ENCODE measurements at regions not wholly inside any gene's neighbourhood (a gene's known extent, or its start where the extent isn't known, plus 50 kb on each side); places are given as distances from the start of the nearest gene placed in this dataset.
"Not testable (repeated sequence)": the region's sequence is repeated elsewhere in the genome, so short reads cannot be mapped to it uniquely, and the experiment has no call there.

DNA sequence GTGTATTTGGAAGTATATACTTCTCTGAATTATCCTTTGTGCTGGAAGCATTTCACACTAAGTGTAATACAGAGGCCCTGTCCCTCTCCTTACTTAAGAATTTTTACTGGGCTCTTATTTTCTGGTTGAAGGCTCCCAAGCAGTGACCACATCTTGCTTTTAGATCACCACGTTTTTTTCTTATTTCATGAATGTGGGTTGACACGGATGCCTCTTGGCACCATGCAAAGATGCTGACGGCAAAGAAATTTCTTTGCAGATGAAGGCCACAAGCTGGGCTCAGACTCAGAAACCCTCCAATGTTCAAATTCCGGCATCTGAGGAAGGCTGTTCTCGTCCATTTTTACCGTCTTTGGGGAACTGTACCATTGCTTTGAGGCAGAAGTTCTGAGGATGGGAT is 168.5 kb downstream of the HMHB1 start:
- no peak overlapping the region for H3K4me3 ChIP-seq (ENCODE audit: low read depth, low read length)
- TF ChIP-seq, protein P1, sequence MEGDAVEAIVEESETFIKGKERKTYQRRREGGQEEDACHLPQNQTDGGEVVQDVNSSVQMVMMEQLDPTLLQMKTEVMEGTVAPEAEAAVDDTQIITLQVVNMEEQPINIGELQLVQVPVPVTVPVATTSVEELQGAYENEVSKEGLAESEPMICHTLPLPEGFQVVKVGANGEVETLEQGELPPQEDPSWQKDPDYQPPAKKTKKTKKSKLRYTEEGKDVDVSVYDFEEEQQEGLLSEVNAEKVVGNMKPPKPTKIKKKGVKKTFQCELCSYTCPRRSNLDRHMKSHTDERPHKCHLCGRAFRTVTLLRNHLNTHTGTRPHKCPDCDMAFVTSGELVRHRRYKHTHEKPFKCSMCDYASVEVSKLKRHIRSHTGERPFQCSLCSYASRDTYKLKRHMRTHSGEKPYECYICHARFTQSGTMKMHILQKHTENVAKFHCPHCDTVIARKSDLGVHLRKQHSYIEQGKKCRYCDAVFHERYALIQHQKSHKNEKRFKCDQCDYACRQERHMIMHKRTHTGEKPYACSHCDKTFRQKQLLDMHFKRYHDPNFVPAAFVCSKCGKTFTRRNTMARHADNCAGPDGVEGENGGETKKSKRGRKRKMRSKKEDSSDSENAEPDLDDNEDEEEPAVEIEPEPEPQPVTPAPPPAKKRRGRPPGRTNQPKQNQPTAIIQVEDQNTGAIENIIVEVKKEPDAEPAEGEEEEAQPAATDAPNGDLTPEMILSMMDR (IDR thresholded peaks at IDR 0.05; ENCODE audit: low read depth, low read length), result no peak

DNA sequence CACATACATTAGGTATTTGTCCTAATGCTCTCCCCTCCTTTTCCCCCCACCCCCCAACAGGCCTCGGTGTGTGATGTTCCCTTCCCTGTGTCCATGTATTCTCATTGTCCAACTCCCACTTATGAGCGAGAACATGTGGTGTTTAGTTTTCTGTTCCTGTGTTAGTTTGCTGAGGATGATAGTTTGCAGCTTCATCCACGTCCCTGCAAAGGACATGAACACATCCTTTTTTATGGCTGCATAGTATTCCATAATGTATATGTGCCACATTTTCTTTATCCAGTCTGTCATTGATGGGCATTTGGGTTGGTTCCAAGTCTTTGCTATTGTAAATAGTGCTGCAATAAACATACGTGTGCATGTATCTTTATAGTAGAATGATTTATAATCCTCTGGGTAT is 171.0 kb downstream of the HMHB1 start:
- not testable (repeated sequence) for H3K4me3 ChIP-seq (ENCODE audit: low read depth, low read length)

DNA sequence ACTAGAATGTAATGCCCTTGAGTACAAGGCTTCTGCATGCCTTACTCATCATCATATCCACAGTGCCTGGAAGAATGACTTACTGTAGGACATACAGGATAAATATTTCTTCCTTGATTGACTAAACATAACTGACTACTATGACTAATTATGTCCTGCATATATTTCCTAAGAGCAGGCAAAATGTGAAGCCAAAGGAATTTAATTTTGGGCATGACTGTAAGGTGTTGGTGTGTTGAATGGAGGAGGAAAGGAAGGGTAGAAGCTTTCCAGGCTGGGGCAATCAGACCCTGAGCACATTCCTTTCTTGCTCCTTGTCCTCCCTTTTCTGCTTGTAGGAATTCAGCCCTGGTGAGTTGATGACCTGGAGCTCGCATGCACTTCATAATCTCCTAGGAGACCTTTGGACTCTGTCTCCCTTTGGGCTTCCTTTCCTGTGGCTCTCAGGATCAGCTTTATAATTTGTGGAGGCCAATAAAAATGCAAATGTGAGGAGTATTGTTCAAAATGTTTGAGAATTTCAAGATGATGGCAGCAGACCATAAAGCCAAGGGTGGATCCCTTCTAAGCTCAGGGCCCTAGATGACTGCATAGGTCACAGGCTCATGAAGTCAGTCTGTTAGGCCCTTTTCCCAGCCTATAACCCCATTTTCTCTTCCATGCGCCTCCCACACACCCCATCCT is 174.0 kb downstream of the HMHB1 start:
- no peak overlapping the region for H3K4me3 ChIP-seq (ENCODE audit: low read depth, low read length)
- TF ChIP-seq, protein P1 (IDR thresholded peaks at IDR 0.05; ENCODE audit: low read depth, low read length), result no peak

DNA sequence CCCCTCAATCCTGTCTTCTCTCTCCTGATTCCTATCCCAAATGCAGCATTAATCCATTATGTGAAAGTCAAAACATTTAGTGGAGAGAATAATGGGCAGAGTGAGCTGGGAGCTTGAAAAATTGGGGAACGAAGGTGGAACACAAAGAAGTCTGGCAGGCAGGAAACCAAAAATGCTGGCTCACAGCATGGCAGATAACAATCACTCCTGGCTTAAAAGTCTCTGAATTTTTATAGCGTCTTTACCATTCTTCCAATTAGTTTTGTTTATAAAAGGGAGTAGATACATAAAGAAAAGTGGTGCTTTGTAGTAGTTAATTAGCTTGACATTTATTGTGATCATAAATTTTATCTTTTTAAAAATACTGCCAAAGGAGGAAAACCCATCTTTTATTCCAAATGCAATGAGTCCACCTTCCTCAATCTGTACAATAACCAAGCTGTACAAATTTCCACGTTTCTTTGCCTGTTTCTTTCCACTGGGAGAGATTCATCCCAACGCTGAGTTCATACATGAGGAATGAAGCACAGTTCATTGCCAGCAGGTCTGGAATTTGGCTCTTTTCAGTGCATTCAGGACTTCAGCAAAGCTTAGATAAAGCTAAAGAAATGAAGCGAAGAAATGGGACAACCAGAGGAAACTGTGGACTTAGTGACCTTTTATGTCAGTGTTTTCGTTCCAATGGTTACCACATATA is 174.7 kb downstream of the HMHB1 start:
- TF ChIP-seq, protein P1 (IDR thresholded peaks at IDR 0.05; ENCODE audit: low read depth, low read length), result no peak
- H3K4me3 ChIP-seq (ENCODE audit: low read depth, low read length), result no peak overlapping the region

DNA sequence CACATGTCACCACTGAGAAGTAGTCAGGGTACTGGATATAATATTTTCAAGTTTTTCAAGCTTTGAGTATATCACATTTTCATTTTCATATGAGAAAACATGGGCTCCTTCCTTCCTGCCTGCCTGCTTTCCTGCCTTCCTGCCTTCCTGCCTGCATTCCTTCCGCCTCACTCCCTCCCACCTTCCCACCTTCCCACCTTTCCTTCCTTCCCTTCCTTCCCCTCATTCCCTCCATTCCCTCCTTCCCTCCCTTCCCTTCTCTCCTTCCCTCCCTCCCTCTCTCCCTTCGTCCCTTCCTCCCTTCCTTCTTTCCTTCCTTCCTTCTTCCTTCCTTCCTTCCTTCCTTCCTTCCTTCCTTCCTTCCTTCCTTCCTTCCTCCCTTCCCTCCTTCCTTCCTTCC is 175.3 kb downstream of the HMHB1 start:
- TF ChIP-seq, protein P1 (IDR thresholded peaks at IDR 0.05; ENCODE audit: low read depth, low read length), result no peak

DNA sequence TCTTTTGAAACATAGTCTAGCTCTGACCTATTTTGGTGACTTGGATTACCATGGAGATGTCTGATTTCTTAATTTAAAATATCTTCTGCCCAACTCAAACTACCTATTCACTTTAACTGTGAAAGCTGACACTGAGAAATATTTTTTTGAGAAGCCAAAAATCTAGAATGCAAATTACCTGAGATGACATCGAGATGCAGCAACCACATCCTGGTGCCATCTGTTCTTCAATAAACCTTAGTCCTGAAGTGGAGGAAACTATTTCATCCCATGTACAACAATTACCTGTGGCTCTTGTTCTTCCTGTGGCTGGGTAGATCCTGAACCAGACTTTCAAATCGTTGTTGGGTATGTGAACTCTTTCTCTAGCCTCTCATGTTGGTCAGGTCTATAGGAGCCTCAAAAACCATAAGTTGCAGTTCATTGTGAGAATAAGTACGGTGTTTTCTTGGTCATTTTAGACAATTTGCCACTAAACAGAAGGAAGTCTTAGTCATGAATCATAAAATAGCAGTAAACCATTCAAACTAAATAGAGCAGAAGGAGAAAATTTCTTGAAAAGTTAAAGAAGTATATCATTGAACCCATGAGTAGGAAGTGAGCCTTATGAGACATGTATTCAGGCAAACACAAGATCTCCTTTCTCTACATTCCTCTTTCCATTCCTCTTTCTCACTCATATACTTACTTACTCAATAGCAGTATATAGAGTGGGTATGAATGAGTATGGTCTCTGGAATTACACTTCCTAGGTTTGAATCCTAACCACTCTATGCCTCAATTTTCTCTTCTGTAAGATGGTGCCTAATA is 176.0 kb downstream of the HMHB1 start:
- TF ChIP-seq, protein P1 (IDR thresholded peaks at IDR 0.05; ENCODE audit: low read depth, low read length), result no peak
- H3K4me3 ChIP-seq (ENCODE audit: low read depth, low read length), result no peak overlapping the region

More for the DNA sequence above, 175.3 kb downstream of the HMHB1 start:
- no peak overlapping the region for H3K4me3 ChIP-seq (ENCODE audit: low read depth, low read length)

DNA sequence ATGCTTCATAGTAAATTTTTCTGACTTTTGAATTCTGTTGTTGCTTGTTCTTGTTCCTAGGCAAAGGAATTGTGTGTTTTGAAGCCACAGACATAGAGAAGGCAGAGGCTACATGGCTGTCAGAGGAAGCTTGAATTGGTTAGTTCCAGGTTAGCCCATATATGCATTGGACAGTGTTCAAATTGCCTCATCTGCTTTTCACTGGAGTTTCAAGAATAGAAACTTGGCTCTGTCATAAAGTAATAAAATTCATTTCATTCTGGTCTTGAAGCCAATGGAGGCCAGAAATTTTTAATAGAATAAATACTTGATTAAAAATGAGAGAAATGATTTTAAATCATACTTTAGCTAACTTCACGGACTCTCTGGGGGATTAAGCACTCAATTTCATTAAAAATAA is 178.0 kb downstream of the YIPF5 start:
- TF ChIP-seq, protein P1 (IDR thresholded peaks at IDR 0.05; ENCODE audit: low read depth, low read length), result no peak
- no peak overlapping the region for H3K4me3 ChIP-seq (ENCODE audit: low read depth, low read length)
